ENCODE measurements at regions not wholly inside any gene's neighbourhood (a gene's known extent, or its start where the extent isn't known, plus 50 kb on each side); places are given as distances from the start of the nearest gene placed in this dataset.
"Not testable (repeated sequence)": the region's sequence is repeated elsewhere in the genome, so short reads cannot be mapped to it uniquely, and the experiment has no call there.

- Histone ChIP-seq H3K27me3 (ENCODE audit: control insufficient read depth, insufficient read depth, low read length) (no peaks in the 10 kb centered on the region), H3K4me3 (ENCODE audit: low read depth, low read length) (no peak overlapping the region), H3K36me3 (ENCODE audit: control insufficient read depth, insufficient read depth, low read length) (no peaks in the 10 kb centered on the region), H3K79me2 (no peaks in the 10 kb centered on the region), H3K4me1 (no peaks in the 10 kb centered on the region), H2AFZ (no peak overlapping the region), H3K27ac (no peak overlapping the region), H3K9me3 (ENCODE audit: control insufficient read depth, low read length) (no peaks in the 10 kb centered on the region), H3K4me2 (ENCODE audit: low read length) (no peak overlapping the region), H3K9ac (no peak overlapping the region)
- TF ChIP-seq CTCF (IDR thresholded peaks at IDR 0.05): no peak
Observed at GRCh38 chr15:83380059-83380458, 67.1 kb upstream of the SH3GL3 start.

- H3K4me3 ChIP-seq (ENCODE audit: low read depth, low read length): no peak overlapping the region
- no peak overlapping the region for H2AFZ ChIP-seq
- no peaks in the 10 kb centered on the region for H3K79me2 ChIP-seq
- no peaks in the 10 kb centered on the region for H3K27me3 ChIP-seq (ENCODE audit: control insufficient read depth, insufficient read depth, low read length)
- no peaks in the 10 kb centered on the region for H3K9me3 ChIP-seq (ENCODE audit: control insufficient read depth, low read length)
- H3K9ac ChIP-seq: no peak overlapping the region
- H3K4me1 ChIP-seq: no peaks in the 10 kb centered on the region
- H3K36me3 ChIP-seq (ENCODE audit: control insufficient read depth, insufficient read depth, low read length): no peaks in the 10 kb centered on the region
- no peak overlapping the region for H3K27ac ChIP-seq
- no peak overlapping the region for H3K4me2 ChIP-seq (ENCODE audit: low read length)
- peak; percentile 12 for TF ChIP-seq CTCF (IDR thresholded peaks at IDR 0.05)
Observed at GRCh38 chr15:83380682-83381081, 66.5 kb upstream of the SH3GL3 start.

- not testable (repeated sequence) for H3K36me3 ChIP-seq (ENCODE audit: control insufficient read depth, insufficient read depth, low read length); H3K79me2 ChIP-seq; H3K27me3 ChIP-seq (ENCODE audit: control insufficient read depth, insufficient read depth, low read length); H3K9ac ChIP-seq; H3K4me1 ChIP-seq; H3K9me3 ChIP-seq (ENCODE audit: control insufficient read depth, low read length); H3K4me3 ChIP-seq (ENCODE audit: low read depth, low read length)
- H3K4me2 ChIP-seq (ENCODE audit: low read length): peak overlapping the region; percentile 41
- peak overlapping the region; percentile 56 for H2AFZ ChIP-seq
- peak overlapping the region; percentile 51 for H3K27ac ChIP-seq
Observed at GRCh38 chr15:83383608-83384139, 63.5 kb upstream of the SH3GL3 start.

- Histone ChIP-seq H3K36me3 (ENCODE audit: control insufficient read depth, insufficient read depth, low read length) (no peaks in the 10 kb centered on the region), H3K4me2 (ENCODE audit: low read length) (no peak overlapping the region), H3K27me3 (ENCODE audit: control insufficient read depth, insufficient read depth, low read length) (no peaks in the 10 kb centered on the region), H3K79me2 (no peaks in the 10 kb centered on the region), H3K9ac (no peak overlapping the region), H3K4me3 (ENCODE audit: low read depth, low read length) (no peak overlapping the region), H3K27ac (no peak overlapping the region), H3K4me1 (no peaks in the 10 kb centered on the region), H3K9me3 (ENCODE audit: control insufficient read depth, low read length) (no peaks in the 10 kb centered on the region), H2AFZ (no peak overlapping the region)
- TF ChIP-seq CTCF (IDR thresholded peaks at IDR 0.05): no peak
Observed at GRCh38 chr15:83396101-83396500, 51.0 kb upstream of the SH3GL3 start.
